ENCODE measurements at regions not wholly inside any gene's neighbourhood (a gene's known extent, or its start where the extent isn't known, plus 50 kb on each side); places are given as distances from the start of the nearest gene placed in this dataset.

GRCh38 chr5:104739503-104739902, 1176.9 kb upstream of the NUDT12 start:
- Histone ChIP-seq H3K36me3 (no peaks in the 10 kb centered on the region), H3K4me1 (no peaks in the 10 kb centered on the region), H3K9me3 (no peaks in the 10 kb centered on the region), H3K4me3 (no peak overlapping the region), H3K27me3 (no peaks in the 10 kb centered on the region), H3K27ac (no peak overlapping the region)
- TF ChIP-seq CTCF (IDR thresholded peaks at IDR 0.05) = no peak
- DNase-seq (ENCODE audit: low spot score) = no peak

- Histone ChIP-seq H3K9me3 (no peaks in the 10 kb centered on the region), H3K27me3 (no peaks in the 10 kb centered on the region), H3K4me1 (no peaks in the 10 kb centered on the region), H3K36me3 (no peaks in the 10 kb centered on the region), H3K4me3 (no peak overlapping the region), H3K27ac (no peak overlapping the region)
- DNase-seq (ENCODE audit: low spot score) = no peak
- no peak for TF ChIP-seq CTCF (IDR thresholded peaks at IDR 0.05)
These were observed 1173.5 kb upstream of the NUDT12 start for GRCh38 chr5:104736073-104736472.

- no peaks in the 10 kb centered on the region for H3K36me3 ChIP-seq
- H3K27me3 ChIP-seq = no peaks in the 10 kb centered on the region
- H3K27ac ChIP-seq = no peak overlapping the region
- no peak overlapping the region for H3K4me3 ChIP-seq
- no peak for TF ChIP-seq CTCF (IDR thresholded peaks at IDR 0.05)
- no peak for DNase-seq (ENCODE audit: low spot score)
- H3K9me3 ChIP-seq = no peaks in the 10 kb centered on the region
- H3K4me1 ChIP-seq = no peaks in the 10 kb centered on the region
These were observed 1171.5 kb upstream of the NUDT12 start for GRCh38 chr5:104734046-104734445.

- DNase-seq (ENCODE audit: low spot score) = no peak
- Histone ChIP-seq H3K9me3 (no peaks in the 10 kb centered on the region), H3K27ac (no peak overlapping the region), H3K4me3 (no peak overlapping the region), H3K4me1 (no peaks in the 10 kb centered on the region), H3K27me3 (no peaks in the 10 kb centered on the region), H3K36me3 (no peaks in the 10 kb centered on the region)
- no peak for TF ChIP-seq CTCF (IDR thresholded peaks at IDR 0.05)
These were observed 1170.6 kb upstream of the NUDT12 start for GRCh38 chr5:104733063-104733669.

GRCh38 chr5:104731331-104731730, 1168.7 kb upstream of the NUDT12 start:
- no peaks in the 10 kb centered on the region for H3K27me3 ChIP-seq
- no peaks in the 10 kb centered on the region for H3K36me3 ChIP-seq
- TF ChIP-seq CTCF (IDR thresholded peaks at IDR 0.05) = no peak
- no peak overlapping the region for H3K27ac ChIP-seq
- H3K4me3 ChIP-seq = no peak overlapping the region
- no peaks in the 10 kb centered on the region for H3K4me1 ChIP-seq
- H3K9me3 ChIP-seq = no peaks in the 10 kb centered on the region
- DNase-seq (ENCODE audit: low spot score) = no peak

- no peak overlapping the region for H3K4me3 ChIP-seq
These were observed 1145.4 kb upstream of the NUDT12 start for GRCh38 chr5:104708027-104708426.

More at GRCh38 chr5:104708027-104708426, 1145.4 kb upstream of the NUDT12 start:
- H3K36me3 ChIP-seq = no peaks in the 10 kb centered on the region
- H3K4me1 ChIP-seq = no peaks in the 10 kb centered on the region
- H3K27me3 ChIP-seq = no peaks in the 10 kb centered on the region
- DNase-seq (ENCODE audit: low spot score) = no peak
- H3K27ac ChIP-seq = no peak overlapping the region
- TF ChIP-seq CTCF (IDR thresholded peaks at IDR 0.05) = no peak
- H3K9me3 ChIP-seq = peaks cover 0 to 20% of the 10 kb centered on the region in 2 donors
